ENCODE measurements at regions not wholly inside any gene's neighbourhood (a gene's known extent, or its start where the extent isn't known, plus 50 kb on each side); places are given as distances from the start of the nearest gene placed in this dataset.

DNA sequence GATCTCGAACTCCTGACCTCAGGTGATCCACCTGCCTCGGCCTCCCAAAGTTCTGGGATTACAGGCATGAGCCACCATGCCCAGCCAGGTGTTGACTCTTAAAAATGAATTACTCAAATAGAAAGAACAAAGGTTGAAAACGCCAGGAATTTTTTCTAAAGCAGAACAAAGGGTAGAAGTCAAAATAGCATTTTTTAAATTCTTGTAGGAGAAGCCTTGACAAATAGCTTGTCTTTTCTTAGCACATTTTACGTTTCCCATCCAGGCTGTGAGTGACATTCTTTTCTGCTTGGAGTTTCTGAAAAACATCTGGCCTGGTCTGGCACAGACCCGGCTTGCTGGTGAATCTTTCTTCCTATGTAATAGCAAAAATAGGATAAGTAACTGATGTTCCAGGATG lies 169.4 kb upstream of the ZNF462 start:
- Histone ChIP-seq H3K9me2 (replicated peaks; ENCODE audit: insufficient read depth, low read length) (no peaks in the 10 kb centered on the region), H3F3A (ENCODE audit: insufficient read depth, low read length) (no peaks in the 10 kb centered on the region), H3K4me3 (ENCODE audit: low read length) (no peak overlapping the region), H3K9ac (ENCODE audit: low read length) (no peak overlapping the region), H2AFZ (ENCODE audit: low read length) (no peak overlapping the region), H3K79me2 (ENCODE audit: low read length) (no peaks in the 10 kb centered on the region), H3K4me1 (ENCODE audit: low read length) (no peaks in the 10 kb centered on the region), H3K36me3 (replicated peaks; ENCODE audit: insufficient read depth, low read length) (no peaks in the 10 kb centered on the region), H3K9me3 (replicated peaks; ENCODE audit: insufficient read depth, low read length) (no peaks in the 10 kb centered on the region), H3K27me3 (replicated peaks; ENCODE audit: insufficient read depth, low read length) (no peaks in the 10 kb centered on the region), H4K20me1 (ENCODE audit: insufficient read depth, low read length) (no peaks in the 10 kb centered on the region), H3K27ac (ENCODE audit: low read length) (no peak overlapping the region), H3K4me2 (ENCODE audit: low read depth, low read length) (no peak overlapping the region)
- DNase-seq = no peak
- TF ChIP-seq EZH2 (optimal IDR thresholded peaks at IDR 0.05; ENCODE audit: low read depth, low read length) (no peak), EZH2phosphoT487 (IDR thresholded peaks at IDR 0.05; ENCODE audit: low read length) (no peak)
- TF ChIP-seq, protein P1, sequence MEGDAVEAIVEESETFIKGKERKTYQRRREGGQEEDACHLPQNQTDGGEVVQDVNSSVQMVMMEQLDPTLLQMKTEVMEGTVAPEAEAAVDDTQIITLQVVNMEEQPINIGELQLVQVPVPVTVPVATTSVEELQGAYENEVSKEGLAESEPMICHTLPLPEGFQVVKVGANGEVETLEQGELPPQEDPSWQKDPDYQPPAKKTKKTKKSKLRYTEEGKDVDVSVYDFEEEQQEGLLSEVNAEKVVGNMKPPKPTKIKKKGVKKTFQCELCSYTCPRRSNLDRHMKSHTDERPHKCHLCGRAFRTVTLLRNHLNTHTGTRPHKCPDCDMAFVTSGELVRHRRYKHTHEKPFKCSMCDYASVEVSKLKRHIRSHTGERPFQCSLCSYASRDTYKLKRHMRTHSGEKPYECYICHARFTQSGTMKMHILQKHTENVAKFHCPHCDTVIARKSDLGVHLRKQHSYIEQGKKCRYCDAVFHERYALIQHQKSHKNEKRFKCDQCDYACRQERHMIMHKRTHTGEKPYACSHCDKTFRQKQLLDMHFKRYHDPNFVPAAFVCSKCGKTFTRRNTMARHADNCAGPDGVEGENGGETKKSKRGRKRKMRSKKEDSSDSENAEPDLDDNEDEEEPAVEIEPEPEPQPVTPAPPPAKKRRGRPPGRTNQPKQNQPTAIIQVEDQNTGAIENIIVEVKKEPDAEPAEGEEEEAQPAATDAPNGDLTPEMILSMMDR (IDR thresholded peaks at IDR 0.05; ENCODE audit: low read length) = no peak

GRCh38 chr9:106696804-106697203 lies 166.2 kb upstream of the ZNF462 start:
- Histone ChIP-seq H3K4me1 (ENCODE audit: low read length) (no peaks in the 10 kb centered on the region), H3F3A (ENCODE audit: insufficient read depth, low read length) (no peaks in the 10 kb centered on the region), H3K4me2 (ENCODE audit: low read depth, low read length) (no peak overlapping the region), H2AFZ (ENCODE audit: low read length) (no peak overlapping the region), H3K27me3 (replicated peaks; ENCODE audit: insufficient read depth, low read length) (no peaks in the 10 kb centered on the region), H3K27ac (ENCODE audit: low read length) (no peak overlapping the region), H3K9ac (ENCODE audit: low read length) (no peak overlapping the region), H4K20me1 (ENCODE audit: insufficient read depth, low read length) (no peaks in the 10 kb centered on the region), H3K9me2 (replicated peaks; ENCODE audit: insufficient read depth, low read length) (no peaks in the 10 kb centered on the region), H3K9me3 (replicated peaks; ENCODE audit: insufficient read depth, low read length) (no peaks in the 10 kb centered on the region), H3K36me3 (replicated peaks; ENCODE audit: insufficient read depth, low read length) (no peaks in the 10 kb centered on the region), H3K4me3 (ENCODE audit: low read length) (no peak overlapping the region), H3K79me2 (ENCODE audit: low read length) (no peaks in the 10 kb centered on the region)
- DNase-seq = no peak
- TF ChIP-seq EZH2phosphoT487 (IDR thresholded peaks at IDR 0.05; ENCODE audit: low read length) (no peak), EZH2 (optimal IDR thresholded peaks at IDR 0.05; ENCODE audit: low read depth, low read length) (no peak)
- TF ChIP-seq, protein P1 (IDR thresholded peaks at IDR 0.05; ENCODE audit: low read length) = no peak

DNA sequence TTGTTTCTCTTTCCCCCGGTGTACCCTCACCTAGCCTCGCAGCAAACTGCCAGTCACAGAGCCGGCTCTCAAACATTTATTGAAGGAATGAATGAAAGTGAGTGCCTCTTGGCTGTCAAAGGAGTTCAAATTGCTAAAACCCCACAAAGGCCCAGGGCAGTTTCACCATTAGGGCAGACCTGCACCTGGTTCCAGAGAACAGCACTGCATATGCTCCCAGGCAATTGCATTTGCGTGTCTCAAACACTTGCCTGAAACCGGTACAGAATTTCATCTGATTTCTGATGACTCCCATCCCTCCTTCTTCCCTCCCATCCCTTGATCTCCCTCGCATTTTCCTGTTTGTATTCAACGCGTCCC lies 165.6 kb upstream of the ZNF462 start:
- Histone ChIP-seq H3K27ac (ENCODE audit: low read length) (no peak overlapping the region), H2AFZ (ENCODE audit: low read length) (no peak overlapping the region), H3K4me1 (ENCODE audit: low read length) (no peaks in the 10 kb centered on the region), H3K27me3 (replicated peaks; ENCODE audit: insufficient read depth, low read length) (no peaks in the 10 kb centered on the region), H3K4me2 (ENCODE audit: low read depth, low read length) (no peak overlapping the region), H3K4me3 (ENCODE audit: low read length) (no peak overlapping the region), H4K20me1 (ENCODE audit: insufficient read depth, low read length) (no peaks in the 10 kb centered on the region), H3K9ac (ENCODE audit: low read length) (no peak overlapping the region), H3K36me3 (replicated peaks; ENCODE audit: insufficient read depth, low read length) (no peaks in the 10 kb centered on the region), H3K9me3 (replicated peaks; ENCODE audit: insufficient read depth, low read length) (no peaks in the 10 kb centered on the region), H3K79me2 (ENCODE audit: low read length) (no peaks in the 10 kb centered on the region), H3K9me2 (replicated peaks; ENCODE audit: insufficient read depth, low read length) (no peaks in the 10 kb centered on the region), H3F3A (ENCODE audit: insufficient read depth, low read length) (no peaks in the 10 kb centered on the region)
- no peak for DNase-seq
- no peak for TF ChIP-seq EZH2 (optimal IDR thresholded peaks at IDR 0.05; ENCODE audit: low read depth, low read length)
- TF ChIP-seq, protein P1 (IDR thresholded peaks at IDR 0.05; ENCODE audit: low read length) = no peak
- no peak for TF ChIP-seq EZH2phosphoT487 (IDR thresholded peaks at IDR 0.05; ENCODE audit: low read length)

Measured in MM.1S (cell line).